ENCODE measurements at regions not wholly inside any gene's neighbourhood (a gene's known extent, or its start where the extent isn't known, plus 50 kb on each side); places are given as distances from the start of the nearest gene placed in this dataset.

GRCh38 chr14:96735526-96735925, 61.7 kb upstream of the VRK1 start:
- H3K36me3 ChIP-seq (ENCODE audit: control insufficient read depth in 2 of 2, extremely low read depth in 1 of 2, insufficient read depth in 2 of 2, low read length in 2 of 2): no peaks in the 10 kb centered on the region
- H3K9ac ChIP-seq (replicated peaks; ENCODE audit: extremely low read depth, insufficient read depth, low read length): no peak overlapping the region
- no peaks in the 10 kb centered on the region for H3K4me1 ChIP-seq (ENCODE audit: control insufficient read depth, extremely low read depth, insufficient read depth, low read length)
- CTCF ChIA-PET: no interaction called here
- H2AFZ ChIP-seq (ENCODE audit: low read depth, low read length): no peak overlapping the region
- H3K9me3 ChIP-seq (replicated peaks; ENCODE audit: control insufficient read depth, insufficient read depth, low read length): no peaks in the 10 kb centered on the region
- TF ChIP-seq MYC (IDR thresholded peaks at IDR 0.05; ENCODE audit: low read depth, low read length): no peak
- TF ChIP-seq FOS (IDR thresholded peaks at IDR 0.05; ENCODE audit: borderline replicate concordance, insufficient read depth, low read length): no peak
- TF ChIP-seq EZH2 (IDR thresholded peaks at IDR 0.05; ENCODE audit: borderline replicate concordance, low read depth, low read length, severe bottlenecking): no peak
- no peak for TF ChIP-seq POLR2AphosphoS5 (IDR thresholded peaks at IDR 0.05; ENCODE audit: insufficient read depth, low read depth, low read length)
- DNase-seq (ENCODE audit: low read depth, low spot score) (no peak), FAIRE-seq (no peak)
- H3K27ac ChIP-seq (ENCODE audit: insufficient read depth, low read depth, low read length): no peak overlapping the region
- no peaks in the 10 kb centered on the region for H4K20me1 ChIP-seq (replicated peaks; ENCODE audit: control insufficient read depth, extremely low read depth, insufficient read depth, low read length)
- no peak overlapping the region for H3K4me2 ChIP-seq (ENCODE audit: insufficient read depth, low read length)
- no peak overlapping the region for H3K4me3 ChIP-seq (replicated peaks in 1 of 3; ENCODE audit: insufficient read depth in 1 of 3, low read depth in 1 of 3, low read length in 3 of 3)
- no peaks in the 10 kb centered on the region for H3K9me1 ChIP-seq (replicated peaks; ENCODE audit: control insufficient read depth, extremely low read depth, insufficient read depth, low read length)
- dilution Hi-C loops (cut with MboI; ENCODE audit: extremely low pct_ligation_motif_present, low sequenced_read_pairs): no loop called here
- POLR2A ChIA-PET: no interaction called here
- H3K27me3 ChIP-seq (ENCODE audit: control insufficient read depth in 2 of 2, insufficient read depth in 2 of 2, low read length in 2 of 2): peaks cover 7 to 12% of the 10 kb centered on the region in 2 experiments
- H3K79me2 ChIP-seq (ENCODE audit: control insufficient read depth, insufficient read depth, low read length): no peaks in the 10 kb centered on the region
- intact Hi-C loops (cut with micrococcal nuclease): no loop called here
- BruUV-seq (replicated peaks): no TSS peak

GRCh38 chr14:96736439-96736838, 60.7 kb upstream of the VRK1 start:
- TF ChIP-seq CTCF (IDR thresholded peaks at IDR 0.05; ENCODE audit: extremely low read depth in 1 of 2, insufficient read depth in 1 of 2, low read depth in 1 of 2, low read length in 2 of 2) (no peak), POLR2A (IDR thresholded peaks at IDR 0.05; ENCODE audit: low read depth, low read length) (no peak), MYC (IDR thresholded peaks at IDR 0.05; ENCODE audit: low read depth, low read length) (no peak), GATA2 (IDR thresholded peaks at IDR 0.05; ENCODE audit: insufficient read depth, insufficient read length, low read depth, low read length) (no peak), POLR2AphosphoS5 (IDR thresholded peaks at IDR 0.05; ENCODE audit: insufficient read depth, low read depth, low read length) (no peak), JUN (IDR thresholded peaks at IDR 0.05; ENCODE audit: borderline replicate concordance, insufficient read depth, insufficient read length, low read depth) (no peak), MAX (IDR thresholded peaks at IDR 0.05; ENCODE audit: insufficient read depth, insufficient read length) (no peak), EZH2 (IDR thresholded peaks at IDR 0.05; ENCODE audit: borderline replicate concordance, low read depth, low read length, severe bottlenecking) (no peak), FOS (IDR thresholded peaks at IDR 0.05; ENCODE audit: borderline replicate concordance, insufficient read depth, low read length) (no peak)

More at GRCh38 chr14:96736439-96736838, 60.7 kb upstream of the VRK1 start:
- intact Hi-C loops (cut with micrococcal nuclease): no loop called here
- Histone ChIP-seq H2AFZ (ENCODE audit: low read depth, low read length) (no peak overlapping the region), H4K20me1 (replicated peaks; ENCODE audit: control insufficient read depth, extremely low read depth, insufficient read depth, low read length) (no peaks in the 10 kb centered on the region), H3K4me3 (replicated peaks in 1 of 3; ENCODE audit: insufficient read depth in 1 of 3, low read depth in 1 of 3, low read length in 3 of 3) (no peak overlapping the region), H3K9ac (replicated peaks; ENCODE audit: extremely low read depth, insufficient read depth, low read length) (no peak overlapping the region), H3K4me1 (ENCODE audit: control insufficient read depth, extremely low read depth, insufficient read depth, low read length) (no peaks in the 10 kb centered on the region), H3K4me2 (ENCODE audit: insufficient read depth, low read length) (no peak overlapping the region), H3K9me1 (replicated peaks; ENCODE audit: control insufficient read depth, extremely low read depth, insufficient read depth, low read length) (no peaks in the 10 kb centered on the region), H3K79me2 (ENCODE audit: control insufficient read depth, insufficient read depth, low read length) (no peaks in the 10 kb centered on the region), H3K36me3 (ENCODE audit: control insufficient read depth in 2 of 2, extremely low read depth in 1 of 2, insufficient read depth in 2 of 2, low read length in 2 of 2) (no peaks in the 10 kb centered on the region), H3K27me3 (ENCODE audit: control insufficient read depth in 2 of 2, insufficient read depth in 2 of 2, low read length in 2 of 2) (peaks cover 13 to 18% of the 10 kb centered on the region in 2 experiments), H3K9me3 (replicated peaks; ENCODE audit: control insufficient read depth, insufficient read depth, low read length) (no peaks in the 10 kb centered on the region), H3K27ac (ENCODE audit: insufficient read depth, low read depth, low read length) (no peak overlapping the region)
- CTCF ChIA-PET: no interaction called here
- dilution Hi-C loops (cut with MboI; ENCODE audit: extremely low pct_ligation_motif_present, low sequenced_read_pairs): no loop called here
- FAIRE-seq: no peak
- DNase-seq (ENCODE audit: low read depth, low spot score): no peak
- POLR2A ChIA-PET: no interaction called here
- no TSS peak for BruUV-seq (replicated peaks)

Measured in endothelial cell of umbilical vein (primary cell).